OCI-LY7 (cell line): ENCODE measurements at regions not wholly inside any gene's neighbourhood (a gene's known extent, or its start where the extent isn't known, plus 50 kb on each side); places are given as distances from the start of the nearest gene placed in this dataset.

ENCODE experiments used
- BruUV-seq: library from RNA; stranded (reverse); fragments of 400-500 nt; replicated peaks from 2 replicates; lab custom pipeline; 2021; lab: Mats Ljungman, UMichigan
- CTCF ChIA-PET: fragments of 300-600 bp; sonication (Branson Sonifier 250); formaldehyde crosslinking; loops from one replicate; lab custom pipeline; 2022; ENCODE audit warnings: antibody characterized with exemption; ENCODE audit not compliant: unreplicated experiment; lab: Charles Lee
- POLR2A ChIA-PET: fragments of 300-600 bp; sonication (Branson Sonifier 250); formaldehyde crosslinking; loops from one replicate; lab custom pipeline; 2022; ENCODE audit warnings: antibody characterized with exemption; lab: Charles Lee
- DNase-seq: peaks from one replicate; pipeline ENCODE4 v3.0.0-alpha.2; 2015; ENCODE audit warnings: low spot score
- H2AFZ ChIP-seq: fragments of 200-600 bp; sonication (generic), shearing (Covaris generic); 2 replicates; pipeline ENCODE4 v1.6.1; 2014; ENCODE audit warnings: mild to moderate bottlenecking, antibody characterized with exemption, low read length, moderate library complexity
- H3K27ac ChIP-seq: fragments of 200-600 bp; sonication (generic); 2 replicates; pipeline ENCODE4 v1.5.1; 2014; ENCODE audit warnings: mixed run types, low read depth, mild to moderate bottlenecking, moderate library complexity, low read length, inconsistent platforms; ENCODE audit not compliant: poor library complexity, severe bottlenecking
- H3K36me3 ChIP-seq: fragments of 200-600 bp; sonication (generic); 2 replicates; pipeline ENCODE4 v1.6.1; 2014; ENCODE audit warnings: mild to moderate bottlenecking, antibody characterized with exemption, low read length, moderate library complexity, mixed read lengths; ENCODE audit not compliant: insufficient read depth
- H3K4me1 ChIP-seq: fragments of 200-600 bp; sonication (generic); 2 replicates; pipeline ENCODE4 v1.5.1; 2014; ENCODE audit warnings: mild to moderate bottlenecking, low read length; ENCODE audit not compliant: insufficient read depth, poor library complexity, severe bottlenecking
- H3K4me2 ChIP-seq: fragments of 200-600 bp; sonication (generic); 2 replicates; pipeline ENCODE4 v1.6.1; 2014; ENCODE audit warnings: mild to moderate bottlenecking, low read length
- H3K4me3 ChIP-seq: fragments of 200-600 bp; sonication (generic); 2 replicates; pipeline ENCODE4 v1.5.1; 2014; ENCODE audit warnings: mild to moderate bottlenecking, low read depth, low read length; ENCODE audit not compliant: poor library complexity, severe bottlenecking
- H3K79me2 ChIP-seq: fragments of 200-600 bp; sonication (generic); 2 replicates; pipeline ENCODE4 v1.6.1; 2016; ENCODE audit warnings: low read depth, mild to moderate bottlenecking, low read length, moderate library complexity, mixed read lengths; ENCODE audit not compliant: insufficient read depth
- H3K9me2 ChIP-seq: fragments of 200-600 bp; sonication (generic); 2 replicates; pipeline ENCODE4 v1.6.1; 2016; ENCODE audit warnings: mild to moderate bottlenecking, low read length, mixed read lengths; ENCODE audit not compliant: insufficient read depth
- H3K9me3 ChIP-seq: fragments of 200-600 bp; sonication (generic); 2 replicates; pipeline ENCODE4 v1.6.1; 2014; ENCODE audit warnings: mild to moderate bottlenecking, mixed run types, low read length, mixed read lengths
- H4K20me1 ChIP-seq: fragments of 200-600 bp; sonication (generic); 2 replicates; pipeline ENCODE4 v1.6.1; 2014; ENCODE audit warnings: mild to moderate bottlenecking, antibody characterized with exemption, low read length, moderate library complexity, mixed read lengths; ENCODE audit not compliant: insufficient read depth
- EZH2phosphoT487 ChIP-seq: fragments of 200-600 bp; sonication (generic); IDR thresholded peaks from 2 replicates; pipeline ENCODE4 v1.6.1; 2018; ENCODE audit warnings: low read depth, borderline replicate concordance, mild to moderate bottlenecking, mixed run types, antibody characterized with exemption, low read length, moderate library complexity, mixed read lengths
- intact Hi-C: fragments of 100-400 bp; cut with micrococcal nuclease; formaldehyde crosslinking; loops from one replicate; pipeline ENCODE4 v1.10.0; 2022; ENCODE audit not compliant: unreplicated experiment
- TF ChIP-seq, protein P1 (sequence below): fragments of 200-600 bp; sonication (generic); conservative IDR thresholded peaks from 2 replicates; pipeline ENCODE4 v1.5.1; 2014; ENCODE audit warnings: mild to moderate bottlenecking, antibody characterized with exemption, low read length, moderate library complexity, mixed read lengths

DNA sequence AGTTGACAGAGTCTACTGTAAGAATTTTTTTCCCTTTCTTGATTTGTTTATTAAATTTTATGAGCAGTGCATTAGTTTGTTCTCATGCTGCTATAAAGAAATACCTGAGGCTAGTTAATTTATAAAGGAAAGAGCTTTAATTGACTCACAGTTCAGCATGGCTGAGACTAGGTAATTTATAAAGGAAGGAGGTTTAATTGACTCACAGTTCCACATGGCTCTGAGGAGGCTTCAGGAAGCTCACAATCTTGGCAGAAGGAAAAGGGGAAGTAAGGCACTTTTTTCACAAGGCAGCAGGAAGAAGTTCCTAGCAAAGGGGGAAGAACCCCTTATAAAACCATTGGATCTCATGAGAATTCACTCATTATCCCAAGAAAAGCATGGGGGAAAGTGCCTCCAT lies 191.4 kb upstream of the VRK2 start:
- no peaks in the 10 kb centered on the region for H4K20me1 ChIP-seq
- H3K36me3 ChIP-seq = no peaks in the 10 kb centered on the region
- H3K79me2 ChIP-seq = no peaks in the 10 kb centered on the region
- H3K9me3 ChIP-seq = no peaks in the 10 kb centered on the region
- intact Hi-C loops = no loop called here
- no peak overlapping the region for H3K4me3 ChIP-seq
- H3K9me2 ChIP-seq = no peaks in the 10 kb centered on the region
- H3K27ac ChIP-seq = no peak overlapping the region
- H2AFZ ChIP-seq = no peak overlapping the region
- H3K4me2 ChIP-seq = no peak overlapping the region
- no TSS peak for BruUV-seq
- TF ChIP-seq EZH2phosphoT487 = no peak
- TF ChIP-seq, protein P1, sequence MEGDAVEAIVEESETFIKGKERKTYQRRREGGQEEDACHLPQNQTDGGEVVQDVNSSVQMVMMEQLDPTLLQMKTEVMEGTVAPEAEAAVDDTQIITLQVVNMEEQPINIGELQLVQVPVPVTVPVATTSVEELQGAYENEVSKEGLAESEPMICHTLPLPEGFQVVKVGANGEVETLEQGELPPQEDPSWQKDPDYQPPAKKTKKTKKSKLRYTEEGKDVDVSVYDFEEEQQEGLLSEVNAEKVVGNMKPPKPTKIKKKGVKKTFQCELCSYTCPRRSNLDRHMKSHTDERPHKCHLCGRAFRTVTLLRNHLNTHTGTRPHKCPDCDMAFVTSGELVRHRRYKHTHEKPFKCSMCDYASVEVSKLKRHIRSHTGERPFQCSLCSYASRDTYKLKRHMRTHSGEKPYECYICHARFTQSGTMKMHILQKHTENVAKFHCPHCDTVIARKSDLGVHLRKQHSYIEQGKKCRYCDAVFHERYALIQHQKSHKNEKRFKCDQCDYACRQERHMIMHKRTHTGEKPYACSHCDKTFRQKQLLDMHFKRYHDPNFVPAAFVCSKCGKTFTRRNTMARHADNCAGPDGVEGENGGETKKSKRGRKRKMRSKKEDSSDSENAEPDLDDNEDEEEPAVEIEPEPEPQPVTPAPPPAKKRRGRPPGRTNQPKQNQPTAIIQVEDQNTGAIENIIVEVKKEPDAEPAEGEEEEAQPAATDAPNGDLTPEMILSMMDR = no peak
- DNase-seq = no peak
- no peaks in the 10 kb centered on the region for H3K4me1 ChIP-seq
- CTCF ChIA-PET = no interaction called here
- POLR2A ChIA-PET = interaction anchor here (0.6 kb wide), 1 partner anchor 75 kb away, joined by 3 read pairs; no protein-coding TSS in a partner anchor

DNA sequence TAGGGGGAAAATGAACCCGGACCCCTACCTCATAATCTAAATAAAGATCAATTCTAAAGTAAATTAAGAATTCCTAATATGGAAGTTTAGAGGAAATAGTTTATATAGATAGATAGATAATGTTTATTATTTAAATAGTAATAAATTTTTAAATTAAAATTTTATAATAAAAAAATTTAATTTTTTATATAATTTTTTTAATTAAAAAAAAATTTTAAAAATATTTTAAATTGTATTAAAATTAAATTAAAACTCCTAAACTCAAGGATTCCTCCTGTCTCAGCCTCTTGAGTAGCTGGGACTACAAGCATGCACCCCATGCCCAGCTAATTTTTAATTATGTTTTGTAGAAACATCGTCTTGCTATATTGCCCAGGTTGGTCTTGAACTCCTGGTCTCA lies 186.9 kb upstream of the VRK2 start:
- POLR2A ChIA-PET = no interaction called here
- CTCF ChIA-PET = no interaction called here

DNA sequence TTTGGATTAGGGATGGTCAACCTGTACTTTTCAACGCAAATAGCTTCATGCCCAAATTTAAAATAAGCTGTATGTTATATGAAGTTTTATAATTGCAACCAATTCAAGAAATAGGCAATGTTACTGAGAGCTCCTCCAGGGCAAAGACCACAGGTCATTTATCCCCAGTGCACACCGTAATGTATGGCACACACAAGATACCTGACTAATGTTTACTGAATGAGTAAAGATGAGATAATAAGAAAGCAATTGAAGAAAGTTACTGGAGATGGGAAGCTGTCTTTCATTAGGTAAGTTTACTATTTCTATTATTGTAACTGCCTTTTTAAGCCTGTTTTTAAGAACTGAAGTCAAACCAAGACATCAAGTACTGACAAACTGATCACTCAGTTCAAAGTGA lies 184.5 kb upstream of the VRK2 start:
- Histone ChIP-seq H3K36me3 (no peaks in the 10 kb centered on the region), H3K9me3 (no peaks in the 10 kb centered on the region), H2AFZ (no peak overlapping the region), H3K27ac (no peak overlapping the region), H4K20me1 (no peaks in the 10 kb centered on the region), H3K4me1 (no peaks in the 10 kb centered on the region), H3K79me2 (no peaks in the 10 kb centered on the region), H3K4me3 (no peak overlapping the region), H3K9me2 (no peaks in the 10 kb centered on the region), H3K4me2 (no peak overlapping the region)
- ChIA-PET CTCF (no interaction called here), POLR2A (interaction anchor here (1.4 kb wide), 1 partner anchor 14 kb away, joined by 3 read pairs; no protein-coding TSS in a partner anchor)
- BruUV-seq = no TSS peak
- intact Hi-C loops = no loop called here
- DNase-seq = no peak
- TF ChIP-seq, protein P1 = no peak

More for the DNA sequence above, 186.9 kb upstream of the VRK2 start:
- no peaks in the 10 kb centered on the region for H4K20me1 ChIP-seq
- intact Hi-C loops = no loop called here
- no peaks in the 10 kb centered on the region for H3K79me2 ChIP-seq
- BruUV-seq = no TSS peak
- H3K4me2 ChIP-seq = no peak overlapping the region
- H3K9me3 ChIP-seq = no peaks in the 10 kb centered on the region
- H3K36me3 ChIP-seq = no peaks in the 10 kb centered on the region
- TF ChIP-seq, protein P1 = no peak
- TF ChIP-seq EZH2phosphoT487 = no peak
- H3K4me3 ChIP-seq = no peak overlapping the region
- H3K9me2 ChIP-seq = no peaks in the 10 kb centered on the region
- H3K27ac ChIP-seq = no peak overlapping the region
- no peak for DNase-seq
- H2AFZ ChIP-seq = no peak overlapping the region
- no peaks in the 10 kb centered on the region for H3K4me1 ChIP-seq
